AG09319 (cell line): ENCODE measurements at regions not wholly inside any gene's neighbourhood (a gene's known extent, or its start where the extent isn't known, plus 50 kb on each side); places are given as distances from the start of the nearest gene placed in this dataset.

Experiments used
- DNase-seq: peaks from one replicate; pipeline ENCODE4 v3.0.0-alpha.2; 2010; ENCODE audit warnings: low read depth; ENCODE audit errors: extremely low read depth
- CTCF ChIP-seq: IDR thresholded peaks from 2 replicates; pipeline ENCODE4 v1.5.1; 2011; ENCODE audit warnings: low read depth, mild to moderate bottlenecking, inconsistent platforms, low read length, moderate library complexity

GRCh38 chr1:234735916-234736315 lies 125.9 kb upstream of the IRF2BP2 start:
- no peak for TF ChIP-seq CTCF

GRCh38 chr1:234735476-234735875 lies 125.5 kb upstream of the IRF2BP2 start:
- no peak for TF ChIP-seq CTCF
- DNase-seq = no peak

More at GRCh38 chr1:234735916-234736315, 125.9 kb upstream of the IRF2BP2 start:
- no peak for DNase-seq

GRCh38 chr1:234734869-234735268 lies 124.9 kb upstream of the IRF2BP2 start:
- TF ChIP-seq CTCF = no peak
- no peak for DNase-seq

GRCh38 chr1:234734412-234734835 lies 124.4 kb upstream of the IRF2BP2 start:
- TF ChIP-seq CTCF = no peak
- no peak for DNase-seq

- TF ChIP-seq CTCF = no peak
- DNase-seq = no peak
Measured at GRCh38 chr1:234733427-234733826, 123.4 kb upstream of the IRF2BP2 start.

- no peak for TF ChIP-seq CTCF
- DNase-seq = no peak
Measured at GRCh38 chr1:234732671-234733390, 122.9 kb upstream of the IRF2BP2 start.

GRCh38 chr1:234732260-234732659 lies 122.3 kb upstream of the IRF2BP2 start:
- TF ChIP-seq CTCF = no peak
- no peak for DNase-seq
